Neural cell (in vitro differentiated cells): ENCODE measurements at regions not wholly inside any gene's neighbourhood (a gene's known extent, or its start where the extent isn't known, plus 50 kb on each side); places are given as distances from the start of the nearest gene placed in this dataset.

ENCODE experiments used
- H2AFZ ChIP-seq: fragments of 200-600, 300-800 bp; sonication (generic), shearing (Covaris generic); 2 replicates; pipeline ENCODE4 v1.6.0; 2014; ENCODE audit warnings: low read depth, mild to moderate bottlenecking, antibody characterized with exemption, low read length, moderate library complexity
- H3F3A ChIP-seq: fragments of 200-600 bp; shearing (Covaris generic); 2 replicates; pipeline ENCODE4 v1.6.1; 2016; ENCODE audit warnings: mild to moderate bottlenecking, moderate library complexity, mixed read lengths, antibody characterized with exemption, low read length; ENCODE audit not compliant: insufficient read depth, poor library complexity, severe bottlenecking
- H3K27ac ChIP-seq: fragments of 200-600, 300-800 bp; sonication (generic), shearing (Covaris generic); 2 replicates; pipeline ENCODE4 v1.5.1; 2014; ENCODE audit warnings: mild to moderate bottlenecking, low read length, moderate library complexity
- H3K27me3 ChIP-seq: fragments of 300-800, 200-600 bp; sonication (generic), shearing (Covaris generic); 2 replicates; pipeline ENCODE4 v1.6.0; 2014; ENCODE audit warnings: mild to moderate bottlenecking, low read depth, low read length, moderate library complexity; ENCODE audit not compliant: insufficient read depth
- H3K36me3 ChIP-seq: fragments of 300-800, 200-600 bp; sonication (generic), shearing (Covaris generic); 2 replicates; pipeline ENCODE4 v1.5.1; 2014; ENCODE audit warnings: mild to moderate bottlenecking, antibody characterized with exemption, low read length, moderate library complexity; ENCODE audit not compliant: insufficient read depth
- H3K4me2 ChIP-seq: fragments of 300-800, 200-600 bp; sonication (generic), shearing (Covaris generic); 2 replicates; pipeline ENCODE4 v1.6.0; 2014; ENCODE audit warnings: mild to moderate bottlenecking, low read length
- H3K4me3 ChIP-seq: fragments of 300-800, 200-600 bp; sonication (generic), shearing (Covaris generic); 2 replicates; pipeline ENCODE4 v1.5.1; 2014; ENCODE audit warnings: mild to moderate bottlenecking, low read length, moderate library complexity
- H3K79me2 ChIP-seq: fragments of 200-600 bp; shearing (Covaris generic); replicated peaks from 2 replicates; pipeline ENCODE4 v1.6.0; 2014; ENCODE audit warnings: mild to moderate bottlenecking, low read length, moderate library complexity; ENCODE audit not compliant: insufficient read depth
- H3K9ac ChIP-seq: fragments of 300-800, 200-600 bp; sonication (generic), shearing (Covaris generic); 2 replicates; pipeline ENCODE4 v1.6.1; 2016; ENCODE audit warnings: mild to moderate bottlenecking, low read length, mixed read lengths
- H3K9me2 ChIP-seq: fragments of 200-600 bp; shearing (Covaris generic); 2 replicates; pipeline ENCODE4 v1.6.1; 2016; ENCODE audit warnings: mild to moderate bottlenecking, low read length, mixed read lengths; ENCODE audit not compliant: insufficient read depth
- H3K9me3 ChIP-seq: fragments of 200-600, 300-800 bp; sonication (generic), shearing (Covaris generic); 2 replicates; pipeline ENCODE4 v1.6.1; 2016; ENCODE audit warnings: mild to moderate bottlenecking, mixed run types, low read length, moderate library complexity, mixed read lengths
- H4K20me1 ChIP-seq: fragments of 200-600 bp; shearing (Covaris generic); 2 replicates; pipeline ENCODE4 v1.6.1; 2016; ENCODE audit warnings: mild to moderate bottlenecking, mixed run types; ENCODE audit not compliant: insufficient read depth
- CTCF ChIP-seq: fragments of 450-650 bp; IDR thresholded peaks from 2 replicates; pipeline ENCODE4 v1.5.1; 2014; ENCODE audit warnings: antibody characterized with exemption, mild to moderate bottlenecking, moderate library complexity; ENCODE audit not compliant: poor library complexity, severe bottlenecking
- EP300 ChIP-seq: fragments of 450-650 bp; conservative IDR thresholded peaks from 2 replicates; pipeline ENCODE4 v1.6.1; 2014; ENCODE audit warnings: antibody characterized with exemption, mild to moderate bottlenecking, moderate library complexity; ENCODE audit not compliant: poor library complexity, severe bottlenecking
- EZH2 ChIP-seq: fragments of 200-600, 300-800 bp; shearing (Covaris generic), sonication (generic); IDR thresholded peaks from 2 replicates; pipeline ENCODE4 v1.6.1; 2014; ENCODE audit warnings: antibody characterized with exemption, low read length, borderline replicate concordance, mild to moderate bottlenecking; ENCODE audit not compliant: insufficient read depth, poor library complexity, severe bottlenecking
- MXI1 ChIP-seq: fragments of 450-650 bp; conservative IDR thresholded peaks from 2 replicates; pipeline ENCODE4 v1.6.1; 2014; ENCODE audit warnings: antibody characterized with exemption, mild to moderate bottlenecking; ENCODE audit not compliant: poor library complexity, severe bottlenecking
- POLR2AphosphoS5 ChIP-seq: IDR thresholded peaks from 2 replicates; pipeline ENCODE4 v1.6.1; 2012
- RAD21 ChIP-seq: fragments of 450-650 bp; conservative IDR thresholded peaks from 2 replicates; pipeline ENCODE4 v1.6.1; 2014; ENCODE audit warnings: antibody characterized with exemption, mild to moderate bottlenecking, moderate library complexity
- REST ChIP-seq: IDR thresholded peaks from 2 replicates; pipeline ENCODE4 v1.6.1; 2012; ENCODE audit warnings: borderline replicate concordance
- SMC3 ChIP-seq: fragments of 450-650 bp; conservative IDR thresholded peaks from 2 replicates; pipeline ENCODE4 v1.6.1; 2014; ENCODE audit warnings: antibody characterized with exemption, mild to moderate bottlenecking, moderate library complexity; ENCODE audit not compliant: poor library complexity
- TAF1 ChIP-seq: IDR thresholded peaks from 2 replicates; pipeline ENCODE4 v1.6.1; 2012; ENCODE audit warnings: low read depth

GRCh38 chr2:23145460-23145859 lies 239.5 kb upstream of the KLHL29 start:
- no peaks in the 10 kb centered on the region for H3K79me2 ChIP-seq
- no peaks in the 10 kb centered on the region for H3K9me3 ChIP-seq
- no peak overlapping the region for H3K27ac ChIP-seq
- TF ChIP-seq TAF1 (no peak), REST (no peak), MXI1 (no peak)
- no peaks in the 10 kb centered on the region for H4K20me1 ChIP-seq
- H3F3A ChIP-seq, result no peaks in the 10 kb centered on the region
- no peaks in the 10 kb centered on the region for H3K27me3 ChIP-seq
- H3K36me3 ChIP-seq, result no peaks in the 10 kb centered on the region
- H3K9ac ChIP-seq, result no peak overlapping the region
- H3K4me2 ChIP-seq, result no peak overlapping the region
- no peak overlapping the region for H2AFZ ChIP-seq
- H3K9me2 ChIP-seq, result no peaks in the 10 kb centered on the region
- no peak overlapping the region for H3K4me3 ChIP-seq

- no peak for TF ChIP-seq POLR2AphosphoS5
- no peak for TF ChIP-seq RAD21
- no peak for TF ChIP-seq EZH2
- TF ChIP-seq SMC3, result no peak
- no peak for TF ChIP-seq REST
- TF ChIP-seq TAF1, result no peak
- TF ChIP-seq MXI1, result no peak
- no peak for TF ChIP-seq EP300
- no peak for TF ChIP-seq CTCF
- Histone ChIP-seq H3F3A (no peaks in the 10 kb centered on the region), H3K36me3 (no peaks in the 10 kb centered on the region), H2AFZ (no peak overlapping the region), H3K4me2 (no peak overlapping the region), H3K9ac (no peak overlapping the region), H3K9me2 (no peaks in the 10 kb centered on the region), H3K4me3 (no peak overlapping the region), H3K27me3 (no peaks in the 10 kb centered on the region), H3K27ac (no peak overlapping the region), H4K20me1 (no peaks in the 10 kb centered on the region), H3K9me3 (no peaks in the 10 kb centered on the region), H3K79me2 (no peaks in the 10 kb centered on the region)
Measured at GRCh38 chr2:23146011-23146410, 239.0 kb upstream of the KLHL29 start.
